ENCODE measurements at regions not wholly inside any gene's neighbourhood (a gene's known extent, or its start where the extent isn't known, plus 50 kb on each side); places are given as distances from the start of the nearest gene placed in this dataset.
"Not testable (repeated sequence)": the region's sequence is repeated elsewhere in the genome, so short reads cannot be mapped to it uniquely, and the experiment has no call there.

DNA sequence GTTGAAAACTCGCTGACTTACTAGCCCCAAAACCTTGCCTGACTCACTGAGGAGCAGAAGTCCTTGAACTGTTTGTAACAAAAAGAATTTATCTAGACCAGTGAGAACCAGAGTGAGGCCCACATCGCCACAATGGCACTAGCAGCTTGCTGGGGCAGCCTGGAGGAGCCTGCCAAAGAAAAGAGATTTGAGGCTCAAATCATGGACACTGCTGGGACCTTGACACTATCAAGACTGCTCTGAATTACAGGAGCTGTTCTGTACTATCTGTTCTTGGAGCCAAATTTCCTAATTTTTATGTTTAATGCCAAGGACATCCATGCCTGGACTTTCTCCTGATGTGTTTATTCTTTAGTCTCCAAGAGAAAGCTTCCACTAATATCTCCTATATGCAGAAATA, 82.0 kb upstream of the JCAD start:
- no TSS peak for BruUV-seq (replicated peaks)
- H3K36me3 ChIP-seq (ENCODE audit: insufficient read depth, low read length, poor library complexity, severe bottlenecking) = no peaks in the 10 kb centered on the region
- ChIA-PET POLR2A (ENCODE audit: low non-redundant PET) (no interaction called here), CTCF (no interaction called here)
- no peaks in the 10 kb centered on the region for H3K4me1 ChIP-seq (ENCODE audit: insufficient read depth, low read length, poor library complexity, severe bottlenecking)
- no peak overlapping the region for H3K27ac ChIP-seq (ENCODE audit: low read depth, low read length, poor library complexity, severe bottlenecking)
- H3K27me3 ChIP-seq (replicated peaks; ENCODE audit: insufficient read depth, low read depth, low read length, poor library complexity) = no peaks in the 10 kb centered on the region
- intact Hi-C loops (cut with micrococcal nuclease; ENCODE audit: unreplicated experiment) = no loop called here
- no peaks in the 10 kb centered on the region for H3K9me3 ChIP-seq (ENCODE audit: low read depth, low read length, poor library complexity, severe bottlenecking)
- DNase-seq (ENCODE audit: low spot score) = no peak
- no peak for TF ChIP-seq EZH2 (IDR thresholded peaks at IDR 0.05; ENCODE audit: borderline replicate concordance, low read depth, low read length, poor library complexity, severe bottlenecking)
- TF ChIP-seq CTCF (conservative IDR thresholded peaks at IDR 0.05; ENCODE audit: low read depth, low read length) = no peak
- H3K4me3 ChIP-seq (ENCODE audit: low read depth, low read length, poor library complexity, severe bottlenecking) = no peak overlapping the region

- no TSS peak for BruUV-seq (replicated peaks)
- Histone ChIP-seq H3K9me3 (ENCODE audit: low read depth, low read length, poor library complexity, severe bottlenecking) (no peaks in the 10 kb centered on the region), H3K4me1 (ENCODE audit: insufficient read depth, low read length, poor library complexity, severe bottlenecking) (peaks cover 16% of the 10 kb centered on the region), H3K27me3 (replicated peaks; ENCODE audit: insufficient read depth, low read depth, low read length, poor library complexity) (no peaks in the 10 kb centered on the region), H3K4me3 (ENCODE audit: low read depth, low read length, poor library complexity, severe bottlenecking) (no peak overlapping the region), H3K27ac (ENCODE audit: low read depth, low read length, poor library complexity, severe bottlenecking) (no peak overlapping the region), H3K36me3 (ENCODE audit: insufficient read depth, low read length, poor library complexity, severe bottlenecking) (no peaks in the 10 kb centered on the region)
- TF ChIP-seq CTCF (conservative IDR thresholded peaks at IDR 0.05; ENCODE audit: low read depth, low read length) = no peak
- TF ChIP-seq EZH2 (IDR thresholded peaks at IDR 0.05; ENCODE audit: borderline replicate concordance, low read depth, low read length, poor library complexity, severe bottlenecking) = no peak
- peak; percentile 69 for DNase-seq (ENCODE audit: low spot score)
- ChIA-PET CTCF (no interaction called here), POLR2A (ENCODE audit: low non-redundant PET) (interaction anchor here (0.7 kb wide), 1 partner anchor 92 kb away, joined by 3 read pairs; no protein-coding TSS in a partner anchor)
- intact Hi-C loops (cut with micrococcal nuclease; ENCODE audit: unreplicated experiment) = no loop called here
Observed at GRCh38 chr10:30134171-30134945, 75.0 kb upstream of the JCAD start.

DNA sequence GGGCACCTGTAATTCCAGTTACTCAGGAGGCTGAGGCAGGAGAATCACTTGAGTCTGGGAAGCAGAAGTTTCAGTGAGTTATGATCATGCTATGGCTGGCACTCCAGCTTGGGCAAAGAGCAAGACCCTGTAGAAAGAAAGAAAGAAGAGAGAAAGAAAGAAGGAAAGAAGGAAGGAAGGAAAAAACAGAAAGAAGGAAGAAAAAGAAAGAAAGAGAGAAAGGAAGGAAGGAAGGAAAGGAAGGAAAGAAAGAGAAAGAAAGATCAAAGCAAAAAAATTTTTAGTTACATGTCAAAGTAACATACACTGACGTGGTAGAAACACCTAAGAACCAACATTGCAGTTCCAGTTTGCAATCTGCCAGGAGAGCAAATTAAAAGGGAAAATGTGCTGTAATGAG, 73.8 kb upstream of the JCAD start:
- H3K27me3 ChIP-seq (replicated peaks; ENCODE audit: insufficient read depth, low read depth, low read length, poor library complexity) = no peaks in the 10 kb centered on the region
- TF ChIP-seq CTCF (conservative IDR thresholded peaks at IDR 0.05; ENCODE audit: low read depth, low read length) = no peak
- no peak for TF ChIP-seq EZH2 (IDR thresholded peaks at IDR 0.05; ENCODE audit: borderline replicate concordance, low read depth, low read length, poor library complexity, severe bottlenecking)
- no peak for DNase-seq (ENCODE audit: low spot score)
- no peaks in the 10 kb centered on the region for H3K9me3 ChIP-seq (ENCODE audit: low read depth, low read length, poor library complexity, severe bottlenecking)
- H3K4me3 ChIP-seq (ENCODE audit: low read depth, low read length, poor library complexity, severe bottlenecking) = no peak overlapping the region
- BruUV-seq (replicated peaks) = no TSS peak
- H3K27ac ChIP-seq (ENCODE audit: low read depth, low read length, poor library complexity, severe bottlenecking) = no peak overlapping the region
- peaks cover 25% of the 10 kb centered on the region for H3K4me1 ChIP-seq (ENCODE audit: insufficient read depth, low read length, poor library complexity, severe bottlenecking)
- POLR2A ChIA-PET (ENCODE audit: low non-redundant PET) = no interaction called here
- CTCF ChIA-PET = no interaction called here
- H3K36me3 ChIP-seq (ENCODE audit: insufficient read depth, low read length, poor library complexity, severe bottlenecking) = no peaks in the 10 kb centered on the region
- intact Hi-C loops (cut with micrococcal nuclease; ENCODE audit: unreplicated experiment) = no loop called here

DNA sequence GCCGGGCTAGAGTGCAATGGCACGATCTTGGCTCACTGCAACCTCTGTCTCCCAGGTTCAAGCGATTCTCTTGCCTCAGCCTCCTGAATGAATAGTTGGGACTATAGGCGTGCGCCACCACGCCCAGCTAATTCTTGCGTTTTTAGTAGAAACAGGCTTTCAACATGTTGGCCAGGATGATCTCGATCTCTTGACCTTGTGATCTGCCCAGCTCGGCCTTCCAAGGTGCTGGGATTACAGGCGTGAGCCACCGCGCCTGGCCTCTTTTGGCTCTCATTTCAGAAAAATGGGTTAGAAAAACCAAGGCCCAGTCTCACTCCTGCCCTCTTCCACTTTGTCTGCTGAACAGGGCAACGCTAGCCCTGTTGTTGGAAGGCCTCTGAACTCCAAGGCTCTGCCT, 72.0 kb upstream of the JCAD start:
- H3K27me3 ChIP-seq (replicated peaks; ENCODE audit: insufficient read depth, low read depth, low read length, poor library complexity); BruUV-seq (replicated peaks); CTCF ChIA-PET; DNase-seq (ENCODE audit: low spot score); H3K9me3 ChIP-seq (ENCODE audit: low read depth, low read length, poor library complexity, severe bottlenecking); H3K4me3 ChIP-seq (ENCODE audit: low read depth, low read length, poor library complexity, severe bottlenecking); intact Hi-C loops (cut with micrococcal nuclease; ENCODE audit: unreplicated experiment); H3K27ac ChIP-seq (ENCODE audit: low read depth, low read length, poor library complexity, severe bottlenecking); H3K36me3 ChIP-seq (ENCODE audit: insufficient read depth, low read length, poor library complexity, severe bottlenecking): not testable (repeated sequence)
- POLR2A ChIA-PET (ENCODE audit: low non-redundant PET) = interaction anchor here (0.6 kb wide), 1 partner anchor 246 kb away, joined by 17 read pairs; no protein-coding TSS in a partner anchor
- H3K4me1 ChIP-seq (ENCODE audit: insufficient read depth, low read length, poor library complexity, severe bottlenecking) = peaks cover 27% of the 10 kb centered on the region

- H3K9me3 ChIP-seq (ENCODE audit: low read depth, low read length, poor library complexity, severe bottlenecking); H3K4me3 ChIP-seq (ENCODE audit: low read depth, low read length, poor library complexity, severe bottlenecking); H3K27me3 ChIP-seq (replicated peaks; ENCODE audit: insufficient read depth, low read depth, low read length, poor library complexity); CTCF ChIA-PET; DNase-seq (ENCODE audit: low spot score); H3K27ac ChIP-seq (ENCODE audit: low read depth, low read length, poor library complexity, severe bottlenecking); H3K36me3 ChIP-seq (ENCODE audit: insufficient read depth, low read length, poor library complexity, severe bottlenecking); BruUV-seq (replicated peaks); intact Hi-C loops (cut with micrococcal nuclease; ENCODE audit: unreplicated experiment); POLR2A ChIA-PET (ENCODE audit: low non-redundant PET): not testable (repeated sequence)
- H3K4me1 ChIP-seq (ENCODE audit: insufficient read depth, low read length, poor library complexity, severe bottlenecking) = peaks cover 24% of the 10 kb centered on the region
Observed at GRCh38 chr10:30129326-30129725, 69.9 kb upstream of the JCAD start.

All from A673 (cell line).